AG09319 (cell line): ENCODE measurements at regions not wholly inside any gene's neighbourhood (a gene's known extent, or its start where the extent isn't known, plus 50 kb on each side); places are given as distances from the start of the nearest gene placed in this dataset.
A peak's percentile ranks its signal among the peaks of the same experiment; 100 is the strongest.

Experiments
- DNase-seq: peaks from one replicate; pipeline ENCODE4 v3.0.0-alpha.2; 2010; ENCODE audit warnings: low read depth; ENCODE audit errors: extremely low read depth
- CTCF ChIP-seq: IDR thresholded peaks from 2 replicates; pipeline ENCODE4 v1.5.1; 2011; ENCODE audit warnings: low read depth, mild to moderate bottlenecking, inconsistent platforms, low read length, moderate library complexity

- no peak for DNase-seq
- no peak for TF ChIP-seq CTCF
Measured at GRCh38 chr2:241947401-241947800, 77.9 kb downstream of the RTP5 start.

- DNase-seq, result no peak
- no peak for TF ChIP-seq CTCF
Measured at GRCh38 chr2:241947876-241948275, 78.3 kb downstream of the RTP5 start.

- TF ChIP-seq CTCF, result no peak
- DNase-seq, result no peak
Measured at GRCh38 chr2:241948299-241948897, 78.9 kb downstream of the RTP5 start.

GRCh38 chr2:241948901-241949735, 79.6 kb downstream of the RTP5 start:
- TF ChIP-seq CTCF, result no peak
- DNase-seq, result no peak

GRCh38 chr2:241949736-241950412, 80.3 kb downstream of the RTP5 start:
- TF ChIP-seq CTCF, result no peak
- no peak for DNase-seq

GRCh38 chr2:241950413-241951315, 81.1 kb downstream of the RTP5 start:
- no peak for DNase-seq
- TF ChIP-seq CTCF, result peak; percentile 95
